ENCODE measurements at regions not wholly inside any gene's neighbourhood (a gene's known extent, or its start where the extent isn't known, plus 50 kb on each side); places are given as distances from the start of the nearest gene placed in this dataset.

DNA sequence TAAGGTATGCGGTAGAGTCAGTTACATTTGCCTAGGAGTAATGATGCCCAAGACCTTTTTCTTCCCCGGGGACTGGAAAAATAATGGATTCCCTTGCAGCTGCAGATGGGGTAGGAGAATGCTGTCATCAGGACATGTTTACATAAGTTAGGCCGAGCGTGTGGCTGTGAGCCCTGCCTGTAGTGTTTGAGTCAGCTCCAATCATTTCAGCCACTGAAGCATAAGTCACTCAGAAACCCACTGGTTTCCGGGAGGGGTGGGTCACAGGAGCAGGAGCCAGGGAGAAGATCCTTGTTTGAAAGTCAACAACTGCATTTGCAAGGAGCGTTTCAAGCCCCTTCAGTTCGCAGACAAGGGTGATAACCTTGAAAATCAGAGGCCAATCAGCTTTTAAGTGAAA, 562.3 kb downstream of the MCTP2 start:
- peak; percentile 63 for DNase-seq (ENCODE audit: low spot score)
- TF ChIP-seq, protein P1, sequence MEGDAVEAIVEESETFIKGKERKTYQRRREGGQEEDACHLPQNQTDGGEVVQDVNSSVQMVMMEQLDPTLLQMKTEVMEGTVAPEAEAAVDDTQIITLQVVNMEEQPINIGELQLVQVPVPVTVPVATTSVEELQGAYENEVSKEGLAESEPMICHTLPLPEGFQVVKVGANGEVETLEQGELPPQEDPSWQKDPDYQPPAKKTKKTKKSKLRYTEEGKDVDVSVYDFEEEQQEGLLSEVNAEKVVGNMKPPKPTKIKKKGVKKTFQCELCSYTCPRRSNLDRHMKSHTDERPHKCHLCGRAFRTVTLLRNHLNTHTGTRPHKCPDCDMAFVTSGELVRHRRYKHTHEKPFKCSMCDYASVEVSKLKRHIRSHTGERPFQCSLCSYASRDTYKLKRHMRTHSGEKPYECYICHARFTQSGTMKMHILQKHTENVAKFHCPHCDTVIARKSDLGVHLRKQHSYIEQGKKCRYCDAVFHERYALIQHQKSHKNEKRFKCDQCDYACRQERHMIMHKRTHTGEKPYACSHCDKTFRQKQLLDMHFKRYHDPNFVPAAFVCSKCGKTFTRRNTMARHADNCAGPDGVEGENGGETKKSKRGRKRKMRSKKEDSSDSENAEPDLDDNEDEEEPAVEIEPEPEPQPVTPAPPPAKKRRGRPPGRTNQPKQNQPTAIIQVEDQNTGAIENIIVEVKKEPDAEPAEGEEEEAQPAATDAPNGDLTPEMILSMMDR (IDR thresholded peaks at IDR 0.05; ENCODE audit: poor library complexity, severe bottlenecking): no peak

DNA sequence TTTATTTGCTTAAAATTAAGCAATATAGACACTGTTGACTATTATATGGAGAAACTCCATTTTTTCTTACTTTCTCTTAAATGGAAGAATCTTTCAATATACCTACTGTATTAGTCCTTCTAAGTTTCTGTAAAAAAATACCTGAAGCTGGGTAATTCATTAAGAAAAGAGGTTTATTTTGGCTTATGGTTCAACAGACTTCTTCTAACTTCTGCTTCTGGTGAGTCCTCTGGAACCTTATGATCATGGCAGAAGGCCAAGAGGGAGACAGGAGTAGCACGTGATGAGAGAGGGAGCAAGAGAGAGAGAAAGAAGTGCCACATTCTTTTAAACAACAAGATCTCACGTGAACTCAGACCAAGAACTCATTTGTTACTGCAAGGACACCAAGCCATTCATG, 573.3 kb downstream of the MCTP2 start:
- TF ChIP-seq, protein P1 (IDR thresholded peaks at IDR 0.05; ENCODE audit: poor library complexity, severe bottlenecking): no peak
- H3K4me3 ChIP-seq (ENCODE audit: severe bottlenecking): no peak overlapping the region
- ATAC-seq (ENCODE audit: low read depth) (no peak), DNase-seq (ENCODE audit: low spot score) (no peak)
- no peaks in the 10 kb centered on the region for H3K4me1 ChIP-seq (ENCODE audit: insufficient read depth, poor library complexity, severe bottlenecking)
- no peaks in the 10 kb centered on the region for H3K36me3 ChIP-seq (ENCODE audit: low read depth)
- H3K27me3 ChIP-seq (ENCODE audit: insufficient read depth, poor library complexity, severe bottlenecking): no peaks in the 10 kb centered on the region
- peaks cover 3% of the 10 kb centered on the region for H3K9me3 ChIP-seq (ENCODE audit: severe bottlenecking)
- no peak overlapping the region for H3K27ac ChIP-seq (ENCODE audit: poor library complexity, severe bottlenecking)

More for the DNA sequence above, 562.3 kb downstream of the MCTP2 start:
- ATAC-seq (ENCODE audit: low read depth): peak; percentile 33
- no peaks in the 10 kb centered on the region for H3K9me3 ChIP-seq (ENCODE audit: severe bottlenecking)
- H3K27me3 ChIP-seq (ENCODE audit: insufficient read depth, poor library complexity, severe bottlenecking): no peaks in the 10 kb centered on the region
- peaks cover 42% of the 10 kb centered on the region for H3K4me1 ChIP-seq (ENCODE audit: insufficient read depth, poor library complexity, severe bottlenecking)
- no peak overlapping the region for H3K4me3 ChIP-seq (ENCODE audit: severe bottlenecking)
- H3K27ac ChIP-seq (ENCODE audit: poor library complexity, severe bottlenecking): peak overlapping the region; percentile 95
- no peaks in the 10 kb centered on the region for H3K36me3 ChIP-seq (ENCODE audit: low read depth)

DNA sequence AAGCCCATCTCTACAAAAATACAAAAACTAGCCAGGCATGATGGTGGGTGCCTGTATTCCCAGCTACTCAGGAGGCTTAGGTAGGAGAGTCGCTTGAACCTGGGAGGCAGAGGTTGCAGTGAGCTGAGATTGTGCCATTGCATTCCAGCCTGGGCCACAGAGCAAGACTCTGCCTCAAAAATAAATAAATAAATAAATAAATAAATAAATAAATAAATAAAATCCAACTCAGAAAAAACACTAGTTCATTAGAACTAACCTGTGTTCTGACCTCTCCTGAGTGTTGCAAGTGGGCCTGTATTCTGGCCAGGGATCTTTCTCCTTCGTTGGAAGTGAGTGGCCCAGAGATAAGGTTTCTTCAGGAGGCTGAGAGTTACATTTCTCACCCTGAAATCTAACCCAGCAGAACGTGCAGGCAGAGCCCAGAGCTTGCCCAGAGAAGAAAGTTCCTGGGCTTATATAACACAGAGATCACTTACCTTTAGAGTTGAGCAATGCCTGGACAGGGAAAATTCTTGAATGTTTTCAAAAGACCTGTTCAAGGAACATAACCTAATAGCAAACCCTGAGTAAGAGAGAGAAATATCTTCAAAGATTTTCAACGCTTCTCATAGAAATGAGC, 583.9 kb downstream of the MCTP2 start:
- H3K36me3 ChIP-seq (ENCODE audit: low read depth): no peaks in the 10 kb centered on the region
- H3K9me3 ChIP-seq (ENCODE audit: severe bottlenecking): no peaks in the 10 kb centered on the region
- no peaks in the 10 kb centered on the region for H3K4me1 ChIP-seq (ENCODE audit: insufficient read depth, poor library complexity, severe bottlenecking)
- H3K27me3 ChIP-seq (ENCODE audit: insufficient read depth, poor library complexity, severe bottlenecking): no peaks in the 10 kb centered on the region
- ATAC-seq (ENCODE audit: low read depth) (no peak; the same call in 2 of the 3 replicates), DNase-seq (ENCODE audit: low spot score) (no peak)
- TF ChIP-seq, protein P1 (IDR thresholded peaks at IDR 0.05; ENCODE audit: poor library complexity, severe bottlenecking): no peak
- H3K27ac ChIP-seq (ENCODE audit: poor library complexity, severe bottlenecking): no peak overlapping the region
- H3K4me3 ChIP-seq (ENCODE audit: severe bottlenecking): no peak overlapping the region

DNA sequence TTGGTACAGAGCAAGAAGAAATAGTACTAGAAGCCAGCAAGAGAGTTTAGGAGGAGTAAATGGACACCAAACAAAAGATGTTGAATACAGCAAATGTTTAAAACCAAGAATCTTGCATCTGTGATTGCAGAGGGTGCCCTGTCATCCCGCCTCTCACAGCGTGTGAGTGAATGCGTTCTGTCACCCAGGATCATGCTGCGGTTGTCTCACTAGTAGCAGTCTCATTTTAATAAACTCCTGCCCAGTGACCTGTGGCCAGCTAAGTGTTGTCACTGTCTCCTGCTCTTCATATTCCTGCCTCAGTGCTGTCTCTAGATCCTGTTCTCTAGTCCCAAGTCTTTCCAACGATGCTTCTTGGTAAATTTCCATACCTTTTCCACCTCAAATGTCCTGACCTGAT, 584.6 kb downstream of the MCTP2 start:
- Histone ChIP-seq H3K4me3 (ENCODE audit: severe bottlenecking) (no peak overlapping the region), H3K4me1 (ENCODE audit: insufficient read depth, poor library complexity, severe bottlenecking) (no peaks in the 10 kb centered on the region), H3K27me3 (ENCODE audit: insufficient read depth, poor library complexity, severe bottlenecking) (no peaks in the 10 kb centered on the region), H3K36me3 (ENCODE audit: low read depth) (no peaks in the 10 kb centered on the region), H3K27ac (ENCODE audit: poor library complexity, severe bottlenecking) (no peak overlapping the region), H3K9me3 (ENCODE audit: severe bottlenecking) (no peaks in the 10 kb centered on the region)
- TF ChIP-seq, protein P1 (IDR thresholded peaks at IDR 0.05; ENCODE audit: poor library complexity, severe bottlenecking): no peak
- ATAC-seq (ENCODE audit: low read depth) (no peak), DNase-seq (ENCODE audit: low spot score) (no peak)
